ENCODE measurements at regions not wholly inside any gene's neighbourhood (a gene's known extent, or its start where the extent isn't known, plus 50 kb on each side); places are given as distances from the start of the nearest gene placed in this dataset.
"Not testable (repeated sequence)": the region's sequence is repeated elsewhere in the genome, so short reads cannot be mapped to it uniquely, and the experiment has no call there.

DNA sequence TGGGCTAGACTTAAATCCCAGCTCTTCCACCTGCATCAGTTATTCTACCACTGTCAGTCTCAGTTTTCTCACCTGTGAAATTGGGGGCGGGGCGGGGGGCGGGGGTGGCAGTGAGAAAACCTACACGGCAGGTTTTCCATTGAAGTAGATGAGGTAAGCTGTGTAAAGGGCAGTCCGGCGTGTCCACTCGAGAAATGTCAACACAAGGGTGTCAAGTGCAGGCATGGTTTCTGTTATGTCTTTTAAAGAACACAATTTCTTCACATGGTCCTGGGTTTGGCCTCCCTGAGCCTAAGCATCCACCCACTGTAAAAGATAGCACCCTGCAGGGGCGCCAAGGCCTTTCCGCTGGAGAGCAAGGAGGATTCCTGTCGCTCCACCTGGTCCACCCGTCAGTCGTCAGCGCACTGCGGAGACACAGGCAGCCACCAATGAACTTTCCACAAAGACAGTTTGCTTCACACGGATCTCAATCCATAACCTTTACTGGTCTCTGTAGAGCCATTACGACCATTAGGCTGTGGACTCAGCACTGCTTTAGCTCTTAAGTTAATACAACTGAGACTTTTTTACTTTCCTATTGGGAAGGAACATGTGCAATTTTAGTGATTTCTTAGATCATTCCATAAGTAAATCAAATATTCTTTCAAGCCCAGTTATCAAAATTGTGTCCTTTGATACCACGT, 99.5 kb upstream of the FOXB1 start:
- in situ Hi-C loops (cut with MboI; ENCODE audit: low sequenced_read_pairs): loop anchor here (25.0 kb wide), 1 partner anchor 283 kb away; no protein-coding TSS in a partner anchor

GRCh38 chr15:59896663-59897074, 107.4 kb upstream of the FOXB1 start:
- in situ Hi-C loops (cut with MboI; ENCODE audit: low sequenced_read_pairs): no loop called here

DNA sequence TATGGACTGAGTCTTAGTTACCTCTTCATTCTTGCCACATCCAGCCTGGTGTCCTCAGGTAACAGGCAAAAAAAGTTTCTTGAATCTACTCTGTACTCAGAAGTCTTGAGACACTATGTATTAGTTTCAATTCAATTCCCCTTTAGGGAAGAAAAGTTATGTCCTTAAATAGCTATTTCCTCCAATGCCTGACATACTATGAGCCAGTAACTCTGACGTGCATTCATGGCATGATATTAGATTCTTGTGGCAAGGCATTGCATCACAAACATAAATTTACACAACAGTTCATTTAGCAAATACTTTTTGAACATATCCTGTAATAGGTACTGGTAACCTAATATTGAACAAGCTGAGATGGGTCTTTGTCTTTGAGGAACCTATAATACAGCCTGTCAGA, 109.3 kb upstream of the FOXB1 start:
- in situ Hi-C loops (cut with MboI; ENCODE audit: low sequenced_read_pairs): no loop called here

DNA sequence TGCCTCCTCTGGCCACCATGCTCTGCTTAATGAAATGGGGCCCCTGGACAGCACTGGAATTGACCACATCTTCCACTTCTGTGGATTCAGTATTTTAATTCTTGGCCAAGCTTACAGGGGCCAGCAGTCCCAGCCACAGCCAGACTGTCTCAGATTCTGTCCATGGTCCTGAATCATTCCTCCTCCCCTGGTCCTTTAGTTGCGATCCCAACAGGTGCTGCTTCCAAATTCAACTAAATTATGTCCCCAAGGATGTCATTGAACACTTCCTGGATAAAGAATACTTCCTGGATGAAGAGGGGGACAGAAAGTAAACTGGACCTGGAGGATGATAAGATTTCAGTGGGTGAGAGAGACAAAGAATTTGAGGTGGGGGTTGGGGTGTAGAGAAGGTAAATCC, 111.1 kb upstream of the FOXB1 start:
- in situ Hi-C loops (cut with MboI; ENCODE audit: low sequenced_read_pairs): no loop called here

DNA sequence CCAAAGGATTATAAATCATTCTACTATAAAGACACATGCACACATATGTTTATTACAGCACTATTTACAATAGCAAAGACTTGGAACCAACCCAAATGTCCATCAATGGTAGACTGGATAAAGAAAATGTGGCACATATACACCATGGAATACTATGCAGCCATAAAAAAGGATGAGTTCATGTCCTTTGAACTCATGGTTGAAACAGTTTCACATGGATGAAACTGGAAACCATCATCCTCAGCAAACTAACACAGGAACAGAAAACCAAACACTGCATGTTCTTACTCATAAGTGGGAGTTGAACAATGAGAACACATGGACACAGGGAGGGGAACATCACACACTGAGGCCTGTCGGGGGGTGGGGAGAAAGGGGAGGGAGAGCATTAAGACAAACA, 116.2 kb upstream of the FOXB1 start:
- in situ Hi-C loops (cut with MboI; ENCODE audit: low sequenced_read_pairs): not testable (repeated sequence)

- in situ Hi-C loops (cut with MboI; ENCODE audit: low sequenced_read_pairs): no loop called here
Observed at GRCh38 chr15:59887211-59887610, 116.9 kb upstream of the FOXB1 start.

- in situ Hi-C loops (cut with MboI; ENCODE audit: low sequenced_read_pairs): no loop called here
Observed at GRCh38 chr15:59886441-59886840, 117.7 kb upstream of the FOXB1 start.

DNA sequence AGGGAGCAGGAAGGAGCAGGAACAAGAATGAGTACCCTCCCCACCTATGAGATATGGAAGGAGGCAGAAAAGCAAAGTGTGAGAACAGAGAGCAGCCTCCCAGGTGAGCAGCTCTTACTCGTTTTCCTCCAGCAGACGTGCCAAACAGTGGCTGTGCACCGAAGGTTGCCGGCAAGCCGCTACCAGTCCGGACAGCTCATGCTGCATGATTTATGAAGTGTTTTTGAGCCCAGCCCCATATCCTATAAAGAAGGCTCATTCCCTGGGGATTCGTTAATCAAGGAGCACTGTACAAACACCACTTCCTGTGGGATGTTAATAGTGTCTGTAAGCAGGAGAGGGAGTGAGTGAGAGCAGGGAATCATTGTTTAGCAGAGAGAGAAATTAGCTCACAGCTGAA, 118.3 kb upstream of the FOXB1 start:
- in situ Hi-C loops (cut with MboI; ENCODE audit: low sequenced_read_pairs): no loop called here

DNA sequence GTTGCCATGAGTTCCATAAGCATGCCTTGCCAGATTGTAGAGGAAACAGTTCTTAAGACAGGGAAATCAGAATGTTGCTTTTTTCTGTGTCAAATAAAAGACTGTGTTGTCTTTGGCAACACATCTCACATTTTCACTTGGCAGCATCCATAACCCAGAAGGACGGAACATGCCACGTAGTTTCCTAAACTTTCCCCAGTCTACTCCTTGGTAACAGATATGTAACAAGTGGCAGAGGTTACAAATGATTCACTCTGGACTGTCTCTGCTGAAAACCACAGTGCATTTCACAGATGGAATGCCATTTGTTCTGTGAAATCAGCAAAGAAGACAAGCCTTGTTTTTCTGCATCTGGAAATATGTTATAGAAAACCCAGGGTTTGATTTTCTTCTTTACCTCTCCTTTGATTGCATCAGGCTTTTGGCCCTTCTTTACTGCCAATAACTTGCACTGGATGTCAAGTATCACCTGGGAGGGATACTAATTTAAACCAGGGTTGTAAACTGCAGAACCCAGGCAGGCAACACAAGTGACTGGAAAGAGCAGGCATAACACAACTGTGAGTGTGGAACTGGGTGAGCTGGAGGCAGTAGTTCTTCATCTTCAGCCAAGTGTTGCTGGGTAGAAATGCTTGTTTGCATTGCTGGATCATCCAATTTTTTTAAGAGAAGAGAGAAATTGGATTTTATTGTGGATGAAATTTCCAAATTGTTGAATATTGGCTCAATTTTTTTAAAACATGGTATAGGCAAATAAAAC, 124.4 kb upstream of the FOXB1 start:
- in situ Hi-C loops (cut with MboI; ENCODE audit: low sequenced_read_pairs): no loop called here

DNA sequence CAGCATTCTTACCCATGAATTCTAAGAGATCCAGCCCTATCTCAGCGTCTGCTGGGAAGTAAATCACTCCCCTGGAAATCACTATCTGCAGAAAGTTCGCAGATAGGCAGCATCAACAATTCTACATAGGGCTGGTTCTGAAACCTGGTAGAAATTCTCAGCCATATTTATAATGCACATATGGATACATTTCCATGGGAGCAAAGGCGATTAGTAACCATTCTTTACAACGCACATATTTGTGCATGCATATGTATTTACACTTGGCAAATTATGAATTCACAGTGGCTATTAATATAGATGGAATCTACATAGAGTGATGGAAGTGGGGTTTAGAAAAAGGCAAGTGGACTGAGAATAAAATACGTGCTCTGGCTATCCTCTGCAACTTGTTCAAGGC, 128.0 kb upstream of the FOXB1 start:
- in situ Hi-C loops (cut with MboI; ENCODE audit: low sequenced_read_pairs): no loop called here

- in situ Hi-C loops (cut with MboI; ENCODE audit: low sequenced_read_pairs): no loop called here
Observed at GRCh38 chr15:59873644-59874272, 130.4 kb upstream of the FOXB1 start.

GRCh38 chr15:59867086-59867855, 136.8 kb upstream of the FOXB1 start:
- in situ Hi-C loops (cut with MboI; ENCODE audit: low sequenced_read_pairs): no loop called here

- in situ Hi-C loops (cut with MboI; ENCODE audit: low sequenced_read_pairs): no loop called here
Observed at GRCh38 chr15:59866642-59867041, 137.5 kb upstream of the FOXB1 start.

DNA sequence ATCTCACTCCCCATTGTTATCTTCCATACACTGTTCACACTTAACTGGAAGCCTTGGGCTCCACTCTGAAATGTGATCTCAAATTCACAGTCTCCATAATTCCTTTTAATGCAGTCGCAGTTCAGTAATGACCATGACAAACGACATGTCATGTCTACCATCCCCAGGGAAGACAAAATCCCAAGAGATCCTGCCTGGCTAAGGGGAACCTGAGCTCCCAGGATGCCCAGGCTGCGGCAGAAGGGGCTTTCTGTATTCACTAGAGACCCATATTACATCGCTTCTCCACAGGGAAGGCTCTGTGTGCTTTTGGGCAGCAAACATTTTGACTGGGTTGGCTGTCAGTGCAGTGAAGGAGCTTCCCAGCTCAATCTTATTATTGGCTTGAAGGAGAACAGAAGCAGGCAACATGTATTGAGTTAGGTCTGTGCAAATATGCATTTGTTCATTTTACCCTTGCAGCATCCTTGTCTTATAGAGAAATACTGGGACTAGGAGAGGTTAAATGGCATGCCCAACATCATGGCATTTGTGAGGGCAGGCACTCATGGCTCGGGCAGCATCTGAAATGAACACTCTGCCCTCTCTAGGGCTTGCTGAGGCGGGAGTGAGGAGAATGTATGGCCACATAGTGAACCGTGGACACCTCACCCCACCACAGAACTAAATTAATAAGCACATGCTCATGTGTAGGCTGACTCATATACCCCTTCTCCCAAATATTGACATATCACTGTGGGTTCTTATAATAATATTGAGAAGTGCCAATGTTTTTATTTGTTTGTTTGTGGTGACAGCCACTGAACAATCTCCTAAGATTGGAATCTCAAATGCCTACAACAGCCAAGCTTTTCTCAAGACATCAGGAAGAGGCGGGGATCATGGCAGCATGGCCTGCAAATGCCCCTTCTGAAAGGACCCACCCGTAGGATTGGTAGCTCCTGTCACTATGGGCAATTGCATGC, 141.6 kb upstream of the FOXB1 start:
- in situ Hi-C loops (cut with MboI; ENCODE audit: low sequenced_read_pairs): no loop called here

GRCh38 chr15:59847968-59848367, 156.1 kb upstream of the FOXB1 start:
- in situ Hi-C loops (cut with MboI; ENCODE audit: low sequenced_read_pairs): no loop called here

- in situ Hi-C loops (cut with MboI; ENCODE audit: low sequenced_read_pairs): no loop called here
Observed at GRCh38 chr15:59845942-59846499, 156.9 kb upstream of the BNIP2 start.

- in situ Hi-C loops (cut with MboI; ENCODE audit: low sequenced_read_pairs): no loop called here
Observed at GRCh38 chr15:59843609-59844008, 154.5 kb upstream of the BNIP2 start.

DNA sequence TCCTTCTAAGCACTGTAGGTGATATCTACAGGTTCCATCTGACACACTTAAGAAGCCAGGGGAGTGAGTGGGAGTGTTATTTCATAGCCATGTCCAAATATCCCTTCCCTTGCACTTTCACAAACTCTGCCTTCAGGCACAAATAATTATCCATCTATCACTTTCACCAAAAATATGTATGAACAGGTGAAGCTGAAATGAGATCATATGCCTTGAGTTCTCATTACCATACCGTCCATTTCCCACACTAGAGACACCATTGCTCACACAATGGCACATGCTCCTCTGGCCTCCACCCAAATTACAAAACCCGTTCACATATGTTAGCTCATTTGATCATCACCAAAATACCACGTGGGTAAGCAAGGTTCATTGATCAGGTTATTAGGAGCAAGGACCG, 151.9 kb upstream of the BNIP2 start:
- in situ Hi-C loops (cut with MboI; ENCODE audit: low sequenced_read_pairs): no loop called here

DNA sequence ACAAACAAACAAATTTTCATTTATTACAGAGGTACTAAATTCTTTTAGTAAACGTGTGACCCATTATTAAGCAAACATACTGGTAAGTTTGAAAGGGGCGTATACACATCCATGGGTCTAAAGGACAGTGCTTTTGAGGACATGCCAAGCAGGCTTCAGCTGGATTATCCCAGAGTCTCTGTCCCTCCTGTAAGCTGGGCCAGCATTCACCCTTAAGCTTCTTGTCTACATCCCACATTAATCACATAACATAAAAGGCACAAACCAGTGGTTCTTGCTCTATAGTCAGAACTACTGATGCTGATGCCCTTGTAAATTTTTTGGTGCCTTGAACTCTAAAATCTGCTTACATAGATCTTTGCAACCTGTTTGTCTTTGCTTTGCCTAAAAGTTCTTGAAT, 150.8 kb upstream of the BNIP2 start:
- in situ Hi-C loops (cut with MboI; ENCODE audit: low sequenced_read_pairs): no loop called here

- in situ Hi-C loops (cut with MboI; ENCODE audit: low sequenced_read_pairs): no loop called here
Observed at GRCh38 chr15:59838900-59839299, 149.8 kb upstream of the BNIP2 start.

Data from HL-60/S4 treated with phorbol 12-myristate 13-acetate at 8.2 ng/mL for 4 days and 3 days (cell line).